ENCODE measurements at regions not wholly inside any gene's neighbourhood (a gene's known extent, or its start where the extent isn't known, plus 50 kb on each side); places are given as distances from the start of the nearest gene placed in this dataset.

GRCh38 chr2:217749008-217749407 lies 253.8 kb downstream of the TNS1 start:
- H3K36me3 Mint-ChIP-seq (ENCODE audit: low read depth, unreplicated experiment), result no peaks in the 10 kb centered on the region
- no peak for DNase-seq (ENCODE audit: low spot score)
- H3K4me1 Mint-ChIP-seq (ENCODE audit: unreplicated experiment), result peaks cover 8% of the 10 kb centered on the region
- H3K4me3 Mint-ChIP-seq (ENCODE audit: unreplicated experiment), result no peak overlapping the region
- H3K27ac Mint-ChIP-seq (ENCODE audit: unreplicated experiment), result no peak overlapping the region
- peaks cover 11% of the 10 kb centered on the region for H3K27me3 Mint-ChIP-seq (ENCODE audit: unreplicated experiment)
- H3K9me3 Mint-ChIP-seq (ENCODE audit: unreplicated experiment), result no peaks in the 10 kb centered on the region
- no peak for TF ChIP-seq CTCF (IDR thresholded peaks at IDR 0.05; ENCODE audit: unreplicated experiment)

DNA sequence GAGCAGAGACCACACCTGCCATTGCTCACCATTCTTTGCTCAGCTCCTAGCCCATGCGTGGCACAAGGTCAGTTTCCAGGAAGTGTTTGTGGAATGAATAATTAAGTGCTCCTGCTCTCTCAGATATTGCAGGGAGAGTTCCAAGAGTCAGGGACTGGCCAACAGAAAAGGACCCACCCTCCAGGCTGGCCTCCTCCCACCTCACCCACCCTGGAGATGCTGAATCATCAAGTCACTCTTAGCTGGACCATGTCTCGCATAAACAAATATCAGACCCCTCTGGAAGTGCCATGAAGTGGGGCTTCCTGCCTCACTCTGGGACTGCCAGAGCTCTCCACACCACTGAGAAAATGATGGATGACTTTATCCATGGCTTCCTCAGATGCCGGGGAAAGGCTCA lies 256.0 kb downstream of the TNS1 start:
- Mint-ChIP-seq H3K4me1 (ENCODE audit: unreplicated experiment) (peaks cover 8% of the 10 kb centered on the region), H3K9me3 (ENCODE audit: unreplicated experiment) (no peaks in the 10 kb centered on the region), H3K36me3 (ENCODE audit: low read depth, unreplicated experiment) (no peaks in the 10 kb centered on the region), H3K27ac (ENCODE audit: unreplicated experiment) (no peak overlapping the region), H3K27me3 (ENCODE audit: unreplicated experiment) (peaks cover 6% of the 10 kb centered on the region), H3K4me3 (ENCODE audit: unreplicated experiment) (no peak overlapping the region)
- TF ChIP-seq CTCF (IDR thresholded peaks at IDR 0.05; ENCODE audit: unreplicated experiment), result no peak
- no peak for DNase-seq (ENCODE audit: low spot score)

DNA sequence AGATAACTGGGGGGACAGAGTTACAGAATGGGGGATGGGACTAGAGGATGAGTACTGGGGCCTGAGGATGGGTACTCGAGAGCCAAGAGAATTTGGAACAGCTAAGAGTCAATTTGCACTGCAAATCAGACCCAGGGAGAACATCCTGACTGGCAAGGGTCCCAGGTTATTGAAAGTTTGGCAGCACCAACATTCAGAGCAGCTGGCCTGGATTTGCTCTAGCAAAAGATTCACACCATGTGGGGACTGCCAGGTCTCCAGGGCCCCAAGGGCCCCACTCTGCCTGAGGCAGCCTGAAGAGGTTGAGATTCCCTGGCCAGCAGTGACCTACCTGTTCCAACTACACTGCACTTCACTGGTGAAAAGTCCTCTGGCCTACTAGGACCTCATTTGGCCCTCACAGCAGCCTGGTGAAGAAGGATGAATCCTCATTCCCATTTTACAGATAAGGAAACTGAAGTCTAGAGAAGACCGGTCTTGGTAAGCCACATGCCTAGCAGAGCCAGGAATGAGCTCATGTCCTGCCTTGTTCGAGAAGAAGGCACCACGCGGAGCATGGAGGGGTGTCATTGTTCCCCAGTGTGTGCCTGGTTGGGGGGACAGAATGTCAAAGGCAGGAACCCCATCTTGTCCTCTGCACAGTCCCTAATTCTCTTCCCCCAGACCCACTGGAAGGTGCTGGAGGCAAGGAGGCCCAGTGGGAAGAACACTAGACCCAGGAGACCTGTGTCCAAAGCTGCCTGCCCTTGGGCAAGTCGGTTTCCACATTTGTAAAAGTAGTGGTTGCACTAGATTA lies 258.6 kb downstream of the TNS1 start:
- peaks cover 8% of the 10 kb centered on the region for H3K4me1 Mint-ChIP-seq (ENCODE audit: unreplicated experiment)
- H3K27ac Mint-ChIP-seq (ENCODE audit: unreplicated experiment), result no peak overlapping the region
- H3K9me3 Mint-ChIP-seq (ENCODE audit: unreplicated experiment), result no peaks in the 10 kb centered on the region
- no peak for TF ChIP-seq CTCF (IDR thresholded peaks at IDR 0.05; ENCODE audit: unreplicated experiment)
- no peak overlapping the region for H3K4me3 Mint-ChIP-seq (ENCODE audit: unreplicated experiment)
- DNase-seq (ENCODE audit: low spot score), result no peak
- H3K27me3 Mint-ChIP-seq (ENCODE audit: unreplicated experiment), result peaks cover 10% of the 10 kb centered on the region
- no peaks in the 10 kb centered on the region for H3K36me3 Mint-ChIP-seq (ENCODE audit: low read depth, unreplicated experiment)

GRCh38 chr2:217743407-217743806 lies 259.4 kb downstream of the TNS1 start:
- no peak overlapping the region for H3K27ac Mint-ChIP-seq (ENCODE audit: unreplicated experiment)
- no peak overlapping the region for H3K4me3 Mint-ChIP-seq (ENCODE audit: unreplicated experiment)
- no peaks in the 10 kb centered on the region for H3K36me3 Mint-ChIP-seq (ENCODE audit: low read depth, unreplicated experiment)
- peaks cover 3% of the 10 kb centered on the region for H3K4me1 Mint-ChIP-seq (ENCODE audit: unreplicated experiment)
- H3K27me3 Mint-ChIP-seq (ENCODE audit: unreplicated experiment), result peaks cover 10% of the 10 kb centered on the region
- DNase-seq (ENCODE audit: low spot score), result no peak
- no peaks in the 10 kb centered on the region for H3K9me3 Mint-ChIP-seq (ENCODE audit: unreplicated experiment)
- no peak for TF ChIP-seq CTCF (IDR thresholded peaks at IDR 0.05; ENCODE audit: unreplicated experiment)

DNA sequence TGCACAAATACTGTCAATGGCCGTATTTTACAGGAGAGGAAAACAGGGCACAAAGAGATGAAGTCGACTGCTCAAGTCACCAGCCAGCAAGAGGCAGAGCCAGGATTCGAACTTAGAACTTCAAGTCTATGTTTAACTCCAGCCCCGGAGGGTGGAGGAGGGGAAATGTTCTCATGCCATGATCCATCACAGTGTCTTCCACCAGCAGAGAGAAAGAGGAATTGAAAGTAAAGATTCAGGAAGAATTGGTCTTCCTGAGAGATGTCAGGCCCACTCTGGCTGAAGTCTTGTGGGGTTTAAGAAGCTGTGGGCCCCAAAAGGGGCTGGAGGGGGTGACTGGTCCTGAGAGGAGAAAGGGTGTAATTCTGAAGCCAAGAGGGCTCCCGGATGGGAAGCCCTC lies 260.0 kb downstream of the TNS1 start:
- H3K4me3 Mint-ChIP-seq (ENCODE audit: unreplicated experiment), result no peak overlapping the region
- no peaks in the 10 kb centered on the region for H3K9me3 Mint-ChIP-seq (ENCODE audit: unreplicated experiment)
- no peak for TF ChIP-seq CTCF (IDR thresholded peaks at IDR 0.05; ENCODE audit: unreplicated experiment)
- no peak for DNase-seq (ENCODE audit: low spot score)
- H3K27ac Mint-ChIP-seq (ENCODE audit: unreplicated experiment), result no peak overlapping the region
- no peaks in the 10 kb centered on the region for H3K36me3 Mint-ChIP-seq (ENCODE audit: low read depth, unreplicated experiment)
- peaks cover 7% of the 10 kb centered on the region for H3K27me3 Mint-ChIP-seq (ENCODE audit: unreplicated experiment)
- H3K4me1 Mint-ChIP-seq (ENCODE audit: unreplicated experiment), result peaks cover 2% of the 10 kb centered on the region
